ENCODE measurements at regions not wholly inside any gene's neighbourhood (a gene's known extent, or its start where the extent isn't known, plus 50 kb on each side); places are given as distances from the start of the nearest gene placed in this dataset.

GRCh38 chr6:170086639-170087420 lies 204.0 kb downstream of the DLL1 start:
- Histone ChIP-seq H4K5ac (ENCODE audit: insufficient read length, low read depth, low read length) (no peak overlapping the region), H3K36me3 (ENCODE audit: control insufficient read depth in 2 of 4, insufficient read depth in 4 of 4, low read length in 3 of 4) (no peaks in the 10 kb centered on the region), H4K20me1 (replicated peaks in 1 of 2; ENCODE audit: control insufficient read depth in 1 of 2, insufficient read depth in 2 of 2, low read length in 2 of 2) (no peaks in the 10 kb centered on the region), H2AFZ (ENCODE audit: low read length) (no peak overlapping the region), H3K27me3 (replicated peaks in 1 of 4; ENCODE audit: control insufficient read depth in 3 of 4, extremely low read depth in 1 of 4, insufficient read depth in 3 of 4, low read length in 3 of 4) (no peaks in the 10 kb centered on the region), H4K8ac (ENCODE audit: extremely low read depth, insufficient read depth, low read length) (no peak overlapping the region), H3K9ac (replicated peaks in 1 of 4; ENCODE audit: extremely low read depth in 1 of 4, low read depth in 3 of 4, low read length in 3 of 4) (no peak overlapping the region), H3K56ac (replicated peaks; ENCODE audit: insufficient read length, low read depth, low read length) (no peak overlapping the region), H3K4me2 (ENCODE audit: insufficient read depth in 1 of 2, low read depth in 2 of 2, low read length in 2 of 2) (no peak overlapping the region), H3K4me3 (ENCODE audit: extremely low read depth in 1 of 4, insufficient read depth in 2 of 4, low read depth in 3 of 4, low read length in 4 of 4) (no peak overlapping the region), H3K18ac (ENCODE audit: extremely low read depth, low read length) (no peak overlapping the region), H3K23me2 (ENCODE audit: low read depth, low read length) (no peaks in the 10 kb centered on the region), H4K91ac (replicated peaks; ENCODE audit: insufficient read length, low read length) (no peak overlapping the region), H3K4me1 (replicated peaks in 1 of 4; ENCODE audit: control insufficient read depth in 3 of 4, insufficient read depth in 4 of 4, low read length in 3 of 4) (no peaks in the 10 kb centered on the region; a peak in 1 of 7 replicates), H3K9me3 (ENCODE audit: insufficient read depth in 2 of 2, low read depth in 1 of 2, low read length in 1 of 2) (no peaks in the 10 kb centered on the region), H2BK15ac (ENCODE audit: low read length) (no peak overlapping the region), H2BK5ac (ENCODE audit: low read depth, low read length) (no peak overlapping the region), H3K23ac (ENCODE audit: insufficient read length) (no peak overlapping the region), H3K79me1 (ENCODE audit: low read depth, low read length) (no peaks in the 10 kb centered on the region; the same call in 1 of the 2 replicates), H3K14ac (ENCODE audit: insufficient read length) (no peak overlapping the region), H3K27ac (ENCODE audit: low read depth, low read length) (no peak overlapping the region), H2AK5ac (ENCODE audit: low read depth, low read length) (no peak overlapping the region), H2BK12ac (ENCODE audit: low read depth, low read length) (no peak overlapping the region), H3K4ac (replicated peaks; ENCODE audit: insufficient read length, low read depth, low read length) (no peak overlapping the region), H2BK120ac (replicated peaks; ENCODE audit: low read depth, low read length) (no peak overlapping the region), H2BK20ac (ENCODE audit: low read length) (no peak overlapping the region), H3K79me2 (ENCODE audit: control insufficient read depth in 1 of 2, insufficient read depth in 2 of 2, low read length in 2 of 2) (no peaks in the 10 kb centered on the region)
- ChIA-PET POLR2A (ENCODE audit: partially characterized antibody) (no interaction called here), CTCF (ENCODE audit: partially characterized antibody) (no interaction called here)
- WGBS, 2 experiments (ENCODE audit: extremely low coverage in 1 of 2, insufficient coverage in 1 of 2, insufficient read length in 1 of 2, insufficient replicate concordance in 2 of 2, low coverage in 1 of 2, low lambda C conversion rate in 2 of 2, missing lambda C conversion rate in 1 of 2): 94% methylated on average over 39 of the region's 49 CpGs; no CpG with 5 or more reads in 1 of the 2 experiments
- FAIRE-seq: no peak
- DNase-seq (ENCODE audit: low read depth in 1 of 2, low spot score in 2 of 2): no peak
- TF ChIP-seq JUND (IDR thresholded peaks at IDR 0.05; ENCODE audit: low read length) (no peak), SRF (IDR thresholded peaks at IDR 0.05; ENCODE audit: low read depth, low read length) (no peak), TCF12 (IDR thresholded peaks at IDR 0.05; ENCODE audit: low read depth, low read length) (no peak), TAF1 (IDR thresholded peaks at IDR 0.05; ENCODE audit: low read depth, low read length) (no peak), SAP30 (IDR thresholded peaks at IDR 0.05; ENCODE audit: insufficient read depth, insufficient replicate concordance, low read length) (no peak), RAD21 (IDR thresholded peaks at IDR 0.05 in 1 of 2, conservative IDR thresholded peaks at IDR 0.05 in 1 of 2; ENCODE audit: low read depth in 2 of 2, low read length in 2 of 2) (no peak), TEAD4 (IDR thresholded peaks at IDR 0.05; ENCODE audit: low read depth, low read length) (no peak), ZNF274 (IDR thresholded peaks at IDR 0.05; ENCODE audit: borderline replicate concordance, extremely low read depth, low read length) (no peak), CTBP2 (IDR thresholded peaks at IDR 0.05; ENCODE audit: borderline replicate concordance, insufficient read depth, insufficient read length, low read length) (no peak)
- TF ChIP-seq, protein P1, sequence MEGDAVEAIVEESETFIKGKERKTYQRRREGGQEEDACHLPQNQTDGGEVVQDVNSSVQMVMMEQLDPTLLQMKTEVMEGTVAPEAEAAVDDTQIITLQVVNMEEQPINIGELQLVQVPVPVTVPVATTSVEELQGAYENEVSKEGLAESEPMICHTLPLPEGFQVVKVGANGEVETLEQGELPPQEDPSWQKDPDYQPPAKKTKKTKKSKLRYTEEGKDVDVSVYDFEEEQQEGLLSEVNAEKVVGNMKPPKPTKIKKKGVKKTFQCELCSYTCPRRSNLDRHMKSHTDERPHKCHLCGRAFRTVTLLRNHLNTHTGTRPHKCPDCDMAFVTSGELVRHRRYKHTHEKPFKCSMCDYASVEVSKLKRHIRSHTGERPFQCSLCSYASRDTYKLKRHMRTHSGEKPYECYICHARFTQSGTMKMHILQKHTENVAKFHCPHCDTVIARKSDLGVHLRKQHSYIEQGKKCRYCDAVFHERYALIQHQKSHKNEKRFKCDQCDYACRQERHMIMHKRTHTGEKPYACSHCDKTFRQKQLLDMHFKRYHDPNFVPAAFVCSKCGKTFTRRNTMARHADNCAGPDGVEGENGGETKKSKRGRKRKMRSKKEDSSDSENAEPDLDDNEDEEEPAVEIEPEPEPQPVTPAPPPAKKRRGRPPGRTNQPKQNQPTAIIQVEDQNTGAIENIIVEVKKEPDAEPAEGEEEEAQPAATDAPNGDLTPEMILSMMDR (IDR thresholded peaks at IDR 0.05; ENCODE audit: control extremely low read depth in 1 of 3, insufficient read depth in 1 of 3, low read depth in 1 of 3, low read length in 3 of 3): no peak

Measured in H1 (cell line).